ENCODE measurements at regions not wholly inside any gene's neighbourhood (a gene's known extent, or its start where the extent isn't known, plus 50 kb on each side); places are given as distances from the start of the nearest gene placed in this dataset.

- DNase-seq: peak; percentile 17
Observed at GRCh38 chr11:91742155-91742554, 482.5 kb upstream of the FAT3 start.

- no peak for DNase-seq
Observed at GRCh38 chr11:91731051-91731450, 493.6 kb upstream of the FAT3 start.

- DNase-seq: no peak
Observed at GRCh38 chr11:91730620-91731019, 494.0 kb upstream of the FAT3 start.

- no peak for DNase-seq
Observed at GRCh38 chr11:91730057-91730456, 494.6 kb upstream of the FAT3 start.

- no peak for DNase-seq
Observed at GRCh38 chr11:91717169-91717568, 507.4 kb upstream of the FAT3 start.

- no peak for DNase-seq
Observed at GRCh38 chr11:91707652-91708482, 516.8 kb upstream of the FAT3 start.

GRCh38 chr11:91703042-91703441 lies 521.6 kb upstream of the FAT3 start:
- DNase-seq: no peak

GRCh38 chr11:91700854-91701253 lies 523.8 kb upstream of the FAT3 start:
- DNase-seq: no peak

- DNase-seq: no peak
Observed at GRCh38 chr11:91698845-91699244, 525.8 kb upstream of the FAT3 start.

- no peak for DNase-seq
Observed at GRCh38 chr11:91694331-91694730, 530.3 kb upstream of the FAT3 start.

GRCh38 chr11:91691872-91692271 lies 532.7 kb upstream of the FAT3 start:
- no peak for DNase-seq

GRCh38 chr11:91688672-91689071 lies 535.9 kb upstream of the FAT3 start:
- DNase-seq: no peak

- no peak for DNase-seq
Observed at GRCh38 chr11:91686700-91687099, 537.9 kb upstream of the FAT3 start.

GRCh38 chr11:91686281-91686680 lies 538.3 kb upstream of the FAT3 start:
- no peak for DNase-seq

GRCh38 chr11:91673705-91674104 lies 550.9 kb upstream of the FAT3 start:
- no peak for DNase-seq

- no peak for DNase-seq
Observed at GRCh38 chr11:91664521-91664920, 560.1 kb upstream of the FAT3 start.

- DNase-seq: no peak
Observed at GRCh38 chr11:91660036-91660435, 564.6 kb upstream of the FAT3 start.

- DNase-seq: no peak
Observed at GRCh38 chr11:91654686-91655085, 569.9 kb upstream of the FAT3 start.

- DNase-seq: no peak
Observed at GRCh38 chr11:91653079-91653754, 571.4 kb upstream of the FAT3 start.

- no peak for DNase-seq
Observed at GRCh38 chr11:91650802-91651201, 573.8 kb upstream of the FAT3 start.

GRCh38 chr11:91641153-91641552 lies 583.5 kb upstream of the FAT3 start:
- no peak for DNase-seq

GRCh38 chr11:91639359-91639758 lies 585.3 kb upstream of the FAT3 start:
- DNase-seq: no peak

GRCh38 chr11:91630916-91631673 lies 593.5 kb upstream of the FAT3 start:
- DNase-seq: no peak

GRCh38 chr11:91625495-91625894 lies 599.1 kb upstream of the FAT3 start:
- DNase-seq: no peak

All from kidney glomerular epithelial cell (primary cell).